K562 (cell line): ENCODE measurements at regions not wholly inside any gene's neighbourhood (a gene's known extent, or its start where the extent isn't known, plus 50 kb on each side); places are given as distances from the start of the nearest gene placed in this dataset.

Experiments used
- CTCF ChIP-seq, 3 experiments: IDR thresholded peaks in 2 of 3; conservative IDR thresholded peaks in 1 of 3; 2 replicates each; pipeline ENCODE4 v1.5.1; 2011 to 2012; ENCODE audit warnings: low read length in 3 of 3, mild to moderate bottlenecking in 3 of 3, control low read depth in 2 of 3, improper control_type of control experiment in 1 of 3, inconsistent platforms in 1 of 3, low read depth in 1 of 3, mixed read lengths in 1 of 3, moderate library complexity in 1 of 3; ENCODE audit not compliant: insufficient read depth in 2 of 3
- ELF1 ChIP-seq: fragments of 200-800 bp; sonication (Bioruptor generic); IDR thresholded peaks from 2 replicates; pipeline ENCODE4 v1.6.1; 2016; ENCODE audit warnings: missing genetic modification characterization, missing compliant biosample characterization
- MYC ChIP-seq, 2 experiments: fragments of 250-450 bp in 1 of 2; sonication (Bioruptor Pico) in 1 of 2; IDR thresholded peaks; 2 replicates each; pipeline versions ENCODE4 v1.5.1 to v1.6.1; 2012 to 2021; ENCODE audit warnings: low read depth in 2 of 2, borderline replicate concordance in 1 of 2, improper control_type of control experiment in 1 of 2, low read length in 1 of 2, mild to moderate bottlenecking in 1 of 2, moderate library complexity in 1 of 2
- REST ChIP-seq, 2 experiments: fragments of 450-650 bp; formaldehyde crosslinking in 1 of 2; IDR thresholded peaks; 2 replicates each; pipeline versions ENCODE4 v1.4.0 to v1.6.1; 2014 to 2020; ENCODE audit warnings: mild to moderate bottlenecking in 2 of 2, borderline replicate concordance in 1 of 2, low read depth in 1 of 2

- no peak for TF ChIP-seq CTCF (IDR thresholded peaks at IDR 0.05 in 2 of 3, conservative IDR thresholded peaks at IDR 0.05 in 1 of 3; ENCODE audit: insufficient read depth in 2 of 3, low read depth in 1 of 3, low read length in 3 of 3)
- no peak for TF ChIP-seq ELF1 (tag)
- no peak for TF ChIP-seq MYC (IDR thresholded peaks at IDR 0.05; ENCODE audit: low read depth, low read length)
- TF ChIP-seq MYC (CRISPR knock-in tag; IDR thresholded peaks at IDR 0.05; ENCODE audit: borderline replicate concordance, low read depth) = no peak
- no peak for TF ChIP-seq REST (IDR thresholded peaks at IDR 0.05; ENCODE audit: borderline replicate concordance)
- TF ChIP-seq REST (CRISPR knock-in tag; IDR thresholded peaks at IDR 0.05; ENCODE audit: low read depth) = no peak
Measured at GRCh38 chr16:80463751-80464495, 76.9 kb upstream of the DYNLRB2 start.
